Neural progenitor cell (in vitro differentiated cells): ENCODE measurements at regions not wholly inside any gene's neighbourhood (a gene's known extent, or its start where the extent isn't known, plus 50 kb on each side); places are given as distances from the start of the nearest gene placed in this dataset.

Experiments
- DNase-seq: peaks from one replicate; pipeline ENCODE4 v3.0.0-alpha.2; 2016; ENCODE audit warnings: low spot score
- H2AFZ ChIP-seq: fragments of 200-600 bp; sonication (generic); replicated peaks from 2 replicates; pipeline ENCODE4 v1.6.1; 2016; ENCODE audit warnings: antibody characterized with exemption
- H3F3A ChIP-seq: fragments of 200-600 bp; sonication (generic); 2 replicates; pipeline ENCODE4 v1.6.1; 2016; ENCODE audit warnings: antibody characterized with exemption, low read depth
- H3K27ac ChIP-seq: fragments of 200-600 bp; sonication (generic); 2 replicates; pipeline ENCODE4 v1.5.1; 2016; ENCODE audit warnings: mild to moderate bottlenecking
- H3K27me3 ChIP-seq: fragments of 200-600 bp; sonication (generic); 2 replicates; pipeline ENCODE4 v1.6.1; 2016; ENCODE audit warnings: mild to moderate bottlenecking, moderate library complexity
- H3K36me3 ChIP-seq: fragments of 200-600 bp; sonication (generic); 2 replicates; pipeline ENCODE4 v1.5.1; 2016
- H3K4me1 ChIP-seq: fragments of 200-600 bp; sonication (generic); 2 replicates; pipeline ENCODE4 v1.6.1; 2016; ENCODE audit warnings: mixed run types
- H3K4me2 ChIP-seq: fragments of 200-600 bp; sonication (generic); 2 replicates; pipeline ENCODE4 v1.6.1; 2016
- H3K4me3 ChIP-seq: fragments of 200-600 bp; sonication (generic); 2 replicates; pipeline ENCODE4 v1.5.1; 2016
- H3K79me2 ChIP-seq: fragments of 200-600 bp; sonication (generic); 2 replicates; pipeline ENCODE4 v1.6.1; 2016; ENCODE audit warnings: low read depth
- H3K9ac ChIP-seq: fragments of 200-600 bp; sonication (generic); 2 replicates; pipeline ENCODE4 v1.6.1; 2016
- H3K9me3 ChIP-seq: fragments of 200-600 bp; sonication (generic); 2 replicates; pipeline ENCODE4 v1.5.1; 2016; ENCODE audit warnings: low read depth
- H4K20me1 ChIP-seq: fragments of 200-600 bp; sonication (generic); 2 replicates; pipeline ENCODE4 v1.6.1; 2016; ENCODE audit warnings: low read depth
- H3K27ac Mint-ChIP-seq: 3 replicates; pipeline ENCODE4 v1.8.0; 2021; ENCODE audit warnings: mixed read lengths
- H3K27me3 Mint-ChIP-seq: 2 replicates; pipeline ENCODE4 v1.8.0; 2022; ENCODE audit warnings: low read depth, mild to moderate bottlenecking, inconsistent platforms, moderate library complexity, mixed read lengths; ENCODE audit not compliant: insufficient read depth
- H3K36me3 Mint-ChIP-seq: 3 replicates; pipeline ENCODE4 v1.8.0; 2021; ENCODE audit warnings: mixed read lengths
- H3K4me1 Mint-ChIP-seq: 3 replicates; pipeline ENCODE4 v1.8.0; 2021; ENCODE audit warnings: mixed read lengths
- H3K4me3 Mint-ChIP-seq: 3 replicates; pipeline ENCODE4 v1.8.0; 2021; ENCODE audit warnings: mild to moderate bottlenecking, moderate library complexity, mixed read lengths
- H3K9me3 Mint-ChIP-seq: 3 replicates; pipeline ENCODE4 v1.8.0; 2020; ENCODE audit warnings: mixed read lengths
- CTCF ChIP-seq: fragments of 200-600 bp; sonication (generic); IDR thresholded peaks from 2 replicates; pipeline ENCODE4 v1.5.1; 2017; ENCODE audit warnings: antibody characterized with exemption, mild to moderate bottlenecking
- EZH2 ChIP-seq: fragments of 200-600 bp; sonication (generic); IDR thresholded peaks from 2 replicates; pipeline ENCODE4 v1.6.1; 2017; ENCODE audit warnings: antibody characterized with exemption, mild to moderate bottlenecking, moderate library complexity
- EZH2phosphoT487 ChIP-seq: fragments of 200-600 bp; sonication (generic); IDR thresholded peaks from 2 replicates; pipeline ENCODE4 v1.6.1; 2017; ENCODE audit warnings: antibody characterized with exemption

- DNase-seq, result no peak
- H4K20me1 ChIP-seq, result no peaks in the 10 kb centered on the region
- peaks cover 2% of the 10 kb centered on the region for H3K27me3 Mint-ChIP-seq
- no peak overlapping the region for H3K4me3 ChIP-seq
- H3K4me3 Mint-ChIP-seq, result no peak overlapping the region
- H3K9me3 Mint-ChIP-seq, result no peaks in the 10 kb centered on the region
- H3K4me1 Mint-ChIP-seq, result peaks cover 8% of the 10 kb centered on the region
- no peaks in the 10 kb centered on the region for H3F3A ChIP-seq
- H3K9me3 ChIP-seq, result no peaks in the 10 kb centered on the region
- no peak overlapping the region for H3K4me2 ChIP-seq
- peaks cover 48% of the 10 kb centered on the region for H3K27me3 ChIP-seq
- H2AFZ ChIP-seq, result no peak overlapping the region
- H3K79me2 ChIP-seq, result no peaks in the 10 kb centered on the region
- H3K4me1 ChIP-seq, result peaks cover 10% of the 10 kb centered on the region
- no peak for TF ChIP-seq EZH2
- TF ChIP-seq CTCF, result no peak
- no peak for TF ChIP-seq EZH2phosphoT487
- no peak overlapping the region for H3K27ac Mint-ChIP-seq
- H3K27ac ChIP-seq, result no peak overlapping the region
- no peak overlapping the region for H3K9ac ChIP-seq
- H3K36me3 ChIP-seq, result no peaks in the 10 kb centered on the region
- H3K36me3 Mint-ChIP-seq, result no peaks in the 10 kb centered on the region
These were observed 836.6 kb upstream of the SOX9 start for GRCh38 chr17:71284032-71284755.

GRCh38 chr17:71286625-71287024 lies 834.2 kb upstream of the SOX9 start:
- Histone ChIP-seq H2AFZ (no peak overlapping the region), H3K79me2 (no peaks in the 10 kb centered on the region), H4K20me1 (no peaks in the 10 kb centered on the region), H3K27me3 (peaks cover 48% of the 10 kb centered on the region), H3K36me3 (no peaks in the 10 kb centered on the region), H3K9ac (no peak overlapping the region), H3F3A (no peaks in the 10 kb centered on the region), H3K4me1 (peaks cover 10% of the 10 kb centered on the region), H3K9me3 (no peaks in the 10 kb centered on the region), H3K4me3 (no peak overlapping the region), H3K4me2 (no peak overlapping the region), H3K27ac (no peak overlapping the region)
- H3K9me3 Mint-ChIP-seq, result no peaks in the 10 kb centered on the region
- peaks cover 8% of the 10 kb centered on the region for H3K4me1 Mint-ChIP-seq
- TF ChIP-seq EZH2 (no peak), CTCF (no peak), EZH2phosphoT487 (no peak)
- no peaks in the 10 kb centered on the region for H3K36me3 Mint-ChIP-seq
- H3K27me3 Mint-ChIP-seq, result peaks cover 3% of the 10 kb centered on the region
- no peak overlapping the region for H3K27ac Mint-ChIP-seq
- no peak for DNase-seq
- H3K4me3 Mint-ChIP-seq, result no peak overlapping the region

GRCh38 chr17:71287071-71287823 lies 833.6 kb upstream of the SOX9 start:
- peaks cover 8% of the 10 kb centered on the region for H3K4me1 Mint-ChIP-seq
- H3K9ac ChIP-seq, result no peak overlapping the region
- no peak for DNase-seq
- H3K4me1 ChIP-seq, result peaks cover 10% of the 10 kb centered on the region
- no peaks in the 10 kb centered on the region for H3K36me3 Mint-ChIP-seq
- H3K36me3 ChIP-seq, result no peaks in the 10 kb centered on the region
- no peaks in the 10 kb centered on the region for H3K79me2 ChIP-seq
- H3K4me3 ChIP-seq, result peak overlapping the region; percentile 15
- no peaks in the 10 kb centered on the region for H3K9me3 Mint-ChIP-seq
- H3K9me3 ChIP-seq, result no peaks in the 10 kb centered on the region
- peaks cover 43% of the 10 kb centered on the region for H3K27me3 ChIP-seq
- TF ChIP-seq EZH2 (no peak), EZH2phosphoT487 (no peak), CTCF (no peak)
- no peak overlapping the region for H3K27ac ChIP-seq
- H3K4me2 ChIP-seq, result peak overlapping the region; percentile 71
- H3K27ac Mint-ChIP-seq, result no peak overlapping the region
- no peaks in the 10 kb centered on the region for H3F3A ChIP-seq
- H4K20me1 ChIP-seq, result no peaks in the 10 kb centered on the region
- H3K4me3 Mint-ChIP-seq, result no peak overlapping the region
- peak overlapping the region; percentile 91 for H2AFZ ChIP-seq
- H3K27me3 Mint-ChIP-seq, result peaks cover 3% of the 10 kb centered on the region
